BJ (cell line): ENCODE measurements at regions not wholly inside any gene's neighbourhood (a gene's known extent, or its start where the extent isn't known, plus 50 kb on each side); places are given as distances from the start of the nearest gene placed in this dataset.

Source experiments
- CTCF ChIA-PET: fragments of 350-600 bp; formaldehyde crosslinking; extraction: SDS; loops from one replicate; lab custom pipeline; 2021; ENCODE audit warnings: antibody characterized with exemption, inconsistent platforms; lab: Yijun Ruan, JAX
- POLR2A ChIA-PET: fragments of 300-600 bp; sonication (Branson Sonifier 250); formaldehyde crosslinking; extraction: SDS; loops from one replicate; lab custom pipeline; 2021; ENCODE audit warnings: antibody characterized with exemption; lab: Charles Lee
- DNase-seq: peaks from one replicate; pipeline ENCODE4 v3.0.0-alpha.2; 2011; ENCODE audit warnings: low read depth
- H3K27me3 ChIP-seq: 2 replicates; pipeline ENCODE4 v1.6.0; 2011; ENCODE audit warnings: low read length; ENCODE audit not compliant: control insufficient read depth, insufficient read depth
- H3K36me3 ChIP-seq: 2 replicates; pipeline ENCODE4 v1.5.1; 2011; ENCODE audit warnings: low read length; ENCODE audit not compliant: control insufficient read depth, insufficient read depth
- H3K4me3 ChIP-seq: 2 replicates; pipeline ENCODE4 v1.5.1; 2011; ENCODE audit warnings: low read depth, mild to moderate bottlenecking, control low read depth, low read length
- CTCF ChIP-seq: IDR thresholded peaks from 2 replicates; pipeline ENCODE4 v1.5.1; 2011; ENCODE audit warnings: low read depth, mild to moderate bottlenecking, control low read depth, inconsistent platforms, low read length, moderate library complexity; ENCODE audit not compliant: insufficient read depth

DNA sequence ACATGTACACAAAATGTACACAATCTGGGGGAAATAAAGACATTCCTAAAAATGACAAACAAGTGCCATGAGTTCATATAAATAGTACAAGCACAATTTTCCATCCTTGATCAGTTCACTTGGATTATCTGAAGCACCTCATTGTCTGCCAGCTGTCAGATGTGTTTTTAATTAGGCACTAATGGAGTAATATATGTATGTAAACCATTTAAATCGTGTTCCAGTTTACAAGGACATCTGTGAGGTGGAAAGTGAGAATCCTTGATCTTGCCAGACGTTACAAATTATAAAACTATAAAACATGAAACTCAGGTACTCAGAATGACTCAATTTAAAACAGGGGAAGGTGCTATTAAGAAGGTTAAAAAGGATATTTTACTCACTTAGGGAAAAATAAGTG lies 1312.2 kb downstream of the PLA2G4A start:
- ChIA-PET CTCF (no interaction called here), POLR2A (no interaction called here)
- H3K27me3 ChIP-seq: no peaks in the 10 kb centered on the region
- DNase-seq: no peak
- H3K36me3 ChIP-seq: no peaks in the 10 kb centered on the region
- TF ChIP-seq CTCF: no peak
- no peak overlapping the region for H3K4me3 ChIP-seq

DNA sequence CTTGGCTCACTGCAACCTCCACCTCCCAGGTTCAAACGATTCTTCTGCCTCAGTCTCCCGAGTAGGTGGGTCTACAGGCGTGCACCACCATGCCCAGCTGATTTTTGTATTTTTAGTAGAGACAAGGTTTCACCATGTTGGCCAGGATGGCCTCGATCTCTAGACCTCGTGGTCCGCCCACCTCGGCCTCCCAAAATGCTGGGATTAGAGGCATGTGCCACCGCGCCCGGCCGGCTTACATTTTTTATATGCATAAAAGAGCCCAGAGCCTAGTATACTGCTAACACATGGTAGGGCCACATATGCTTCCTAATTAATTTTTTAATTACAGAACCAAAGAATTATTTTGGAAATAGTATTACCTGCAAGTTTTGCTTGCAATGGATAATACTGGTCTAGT lies 1325.4 kb downstream of the PLA2G4A start:
- TF ChIP-seq CTCF: no peak
- DNase-seq: no peak
- Histone ChIP-seq H3K4me3 (no peak overlapping the region), H3K36me3 (no peaks in the 10 kb centered on the region), H3K27me3 (no peaks in the 10 kb centered on the region)
- CTCF ChIA-PET: interaction anchor here (0.6 to 0.9 kb wide), 2 partner anchors 32 to 36 kb away, joined by 3 read pairs; no protein-coding TSS in a partner anchor
- POLR2A ChIA-PET: no interaction called here

DNA sequence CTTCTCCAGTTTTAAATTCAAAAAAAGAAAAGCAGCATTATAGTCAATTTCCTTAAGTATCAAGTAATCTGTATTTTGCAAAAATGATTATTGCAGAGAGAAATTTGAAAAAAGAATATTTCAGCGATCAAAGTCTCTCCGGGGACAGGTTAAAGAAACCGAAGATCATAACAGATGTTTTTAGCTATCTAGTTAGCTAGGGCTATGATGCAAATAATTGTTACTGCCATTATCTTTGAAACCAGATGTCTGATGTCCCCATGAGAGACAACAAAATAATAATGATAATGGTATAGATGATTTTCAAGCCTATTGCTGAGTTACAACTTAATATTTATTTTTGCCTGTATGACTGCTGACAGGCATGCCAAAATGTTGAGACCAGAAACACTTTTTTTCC lies 1326.0 kb downstream of the PLA2G4A start:
- no peak for DNase-seq
- Histone ChIP-seq H3K27me3 (no peaks in the 10 kb centered on the region), H3K36me3 (no peaks in the 10 kb centered on the region), H3K4me3 (no peak overlapping the region)
- TF ChIP-seq CTCF: no peak
- ChIA-PET CTCF (interaction anchor here (0.9 kb wide), 1 partner anchor 31 kb away, joined by 3 read pairs; no protein-coding TSS in a partner anchor), POLR2A (no interaction called here)

- Histone ChIP-seq H3K27me3 (no peaks in the 10 kb centered on the region), H3K36me3 (no peaks in the 10 kb centered on the region), H3K4me3 (no peak overlapping the region)
- TF ChIP-seq CTCF: no peak
- POLR2A ChIA-PET: no interaction called here
- DNase-seq: no peak
- CTCF ChIA-PET: no interaction called here
Observed at GRCh38 chr1:188155261-188155660, 1326.5 kb downstream of the PLA2G4A start.

GRCh38 chr1:188164459-188164858 lies 1335.7 kb downstream of the PLA2G4A start:
- Histone ChIP-seq H3K27me3 (no peaks in the 10 kb centered on the region), H3K4me3 (no peak overlapping the region), H3K36me3 (no peaks in the 10 kb centered on the region)
- TF ChIP-seq CTCF: no peak
- DNase-seq: no peak
- ChIA-PET POLR2A (no interaction called here), CTCF (no interaction called here)
